ENCODE measurements at regions not wholly inside any gene's neighbourhood (a gene's known extent, or its start where the extent isn't known, plus 50 kb on each side); places are given as distances from the start of the nearest gene placed in this dataset.

DNA sequence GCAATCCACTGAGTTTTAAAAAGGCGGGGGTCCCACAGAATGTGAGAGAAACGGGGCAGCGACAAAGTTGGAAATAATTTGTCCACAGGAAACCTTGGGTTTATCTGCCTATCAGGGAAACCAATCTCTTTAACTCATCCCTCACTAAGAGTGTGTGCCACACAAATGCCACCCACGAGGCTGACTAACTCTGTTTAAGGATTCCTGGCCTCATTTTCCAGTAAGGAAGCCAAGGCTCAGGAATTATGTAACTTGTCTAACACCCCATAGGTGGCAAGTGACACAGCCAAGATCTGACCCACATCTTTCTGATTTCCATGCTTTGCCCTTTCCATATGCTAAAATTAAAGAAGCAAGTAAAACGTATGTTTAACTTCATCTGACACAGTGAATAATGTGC is 263.2 kb downstream of the CNTN3 start:
- DNase-seq (ENCODE audit: low read depth in 2 of 2) = no peak

DNA sequence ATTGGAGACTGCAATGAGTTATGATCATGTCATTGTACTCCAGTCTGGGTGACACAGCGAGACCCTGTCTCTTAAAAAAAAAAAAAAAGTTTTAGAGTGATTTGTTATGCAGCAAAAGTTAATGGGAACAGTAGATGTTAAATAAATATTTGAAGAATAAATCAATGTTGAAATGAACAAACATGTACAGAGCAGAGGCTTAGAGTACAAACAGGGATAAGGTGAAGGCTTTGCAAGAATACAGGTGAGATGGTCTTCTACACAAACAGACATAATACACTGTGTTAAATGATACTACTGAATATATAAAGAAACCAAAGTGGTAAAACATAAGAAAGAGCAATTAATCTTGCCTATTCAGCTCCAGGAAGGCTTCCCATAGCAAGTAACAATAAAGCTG is 265.4 kb downstream of the CNTN3 start:
- no peak for DNase-seq (ENCODE audit: low read depth in 2 of 2)

DNA sequence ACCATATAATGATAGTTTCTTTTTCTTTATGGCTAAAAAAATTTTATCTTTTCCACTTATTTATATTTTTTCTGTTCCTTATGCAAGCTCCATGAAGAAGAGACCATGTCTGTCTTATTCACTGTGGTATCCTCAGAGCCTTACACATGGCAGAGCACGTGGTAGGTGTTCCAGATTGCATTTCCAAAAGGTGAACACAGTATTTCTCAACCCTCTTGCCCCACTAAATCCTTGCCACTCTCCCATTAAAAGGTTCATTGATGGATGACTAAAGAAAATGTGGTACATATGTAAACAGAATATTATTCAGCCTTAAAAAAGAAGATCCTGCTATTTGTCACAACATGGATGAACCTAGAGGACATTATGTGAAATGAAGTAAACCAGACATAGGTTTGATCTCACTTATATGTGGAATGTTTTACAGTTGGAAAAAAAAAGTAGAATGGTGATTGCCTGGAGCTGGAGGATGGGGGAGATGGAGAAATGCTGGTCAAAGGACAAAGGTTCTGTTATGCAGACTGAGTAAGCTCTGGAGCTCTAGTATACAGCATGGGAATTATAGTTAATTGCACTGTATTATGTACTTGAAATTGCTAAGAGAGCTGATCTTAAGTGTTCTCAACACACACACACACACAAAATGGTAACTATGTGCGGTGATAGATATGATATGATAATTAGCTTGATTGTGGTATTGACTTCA is 266.7 kb downstream of the CNTN3 start:
- no peak for DNase-seq (ENCODE audit: low read depth in 2 of 2)

DNA sequence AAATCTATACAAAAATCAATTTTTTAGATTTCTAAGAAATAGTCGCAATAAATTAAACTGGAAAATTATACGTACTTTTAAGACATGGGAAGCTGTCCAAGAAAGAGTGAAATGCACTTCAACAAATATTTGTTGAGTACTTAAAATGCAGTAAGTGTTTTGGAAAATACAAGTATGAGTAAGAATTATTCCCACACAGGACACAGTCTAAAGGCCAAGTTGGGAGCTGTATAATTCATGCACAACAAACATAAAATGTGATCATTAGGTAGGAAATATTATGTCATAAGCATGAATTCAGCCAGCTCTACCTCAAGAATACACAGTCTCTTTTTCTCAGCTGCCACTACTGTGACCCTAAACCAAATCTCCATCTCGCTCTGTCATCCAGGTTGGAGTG is 267.6 kb downstream of the CNTN3 start:
- DNase-seq (ENCODE audit: low read depth in 2 of 2) = no peak

DNA sequence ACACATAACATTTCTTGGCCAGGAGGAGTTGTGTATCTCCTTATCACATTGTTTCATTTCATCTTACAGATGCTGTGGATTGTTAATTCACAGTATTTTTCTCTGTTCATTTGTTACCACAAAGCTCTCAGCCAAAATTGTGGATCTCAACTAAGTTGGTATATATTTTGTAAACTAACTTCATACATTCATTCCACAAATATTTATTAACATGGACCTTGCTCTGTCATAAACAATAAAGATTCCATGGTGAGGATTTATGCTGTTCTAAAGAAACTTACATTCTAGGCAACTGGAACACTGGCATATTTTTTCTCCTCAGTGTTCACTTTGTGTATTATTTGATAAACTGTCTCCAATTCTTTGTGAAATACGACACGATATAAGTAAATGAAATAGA is 268.8 kb downstream of the CNTN3 start:
- DNase-seq (ENCODE audit: low read depth in 2 of 2) = no peak

DNA sequence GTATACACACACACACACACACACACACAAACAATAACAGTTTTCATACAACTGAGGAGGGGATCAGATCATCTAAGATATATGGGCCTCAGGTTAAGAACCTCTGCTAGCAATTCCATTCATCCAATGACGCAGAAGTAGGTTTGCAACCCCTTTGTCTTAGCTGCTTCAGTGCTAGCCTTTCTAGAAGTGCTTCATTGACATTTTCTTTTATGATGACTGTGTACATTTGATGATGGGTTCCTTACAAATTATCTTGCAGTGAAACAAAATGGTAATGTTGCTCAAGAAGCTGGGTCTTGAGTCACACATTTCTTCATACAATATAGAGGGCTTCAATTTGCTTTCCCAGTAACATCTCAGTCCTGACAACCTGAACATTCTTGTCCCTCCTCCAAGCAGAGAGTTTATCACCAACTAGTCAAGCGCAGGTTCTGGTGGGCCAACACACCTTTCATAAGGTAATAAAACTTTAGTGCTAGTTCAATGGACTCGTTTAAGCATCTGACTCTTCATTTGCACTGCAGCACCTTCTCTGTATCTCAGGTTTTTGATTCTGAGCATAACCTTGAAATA is 269.5 kb downstream of the CNTN3 start:
- no peak for DNase-seq (ENCODE audit: low read depth in 2 of 2)

DNA sequence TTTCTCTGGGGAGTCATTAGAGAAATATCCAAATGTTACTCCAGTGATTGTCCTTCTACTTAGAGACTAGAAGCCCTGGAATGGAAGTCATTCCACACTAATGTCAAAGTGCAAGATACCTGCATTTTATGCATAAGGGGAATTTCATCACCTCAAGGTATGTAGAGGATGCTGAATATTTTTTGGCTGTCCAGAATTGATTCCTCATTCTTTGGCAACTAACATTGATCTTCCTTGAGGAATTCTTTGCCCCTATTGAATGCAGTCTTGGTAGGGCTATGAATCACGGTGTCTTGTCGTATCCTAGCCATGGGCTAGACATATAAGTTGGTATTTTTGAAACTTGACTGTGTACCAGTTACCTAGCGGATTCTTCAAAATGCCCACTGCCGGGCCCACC is 271.1 kb downstream of the CNTN3 start:
- no peak for DNase-seq (ENCODE audit: low read depth in 2 of 2)

DNA sequence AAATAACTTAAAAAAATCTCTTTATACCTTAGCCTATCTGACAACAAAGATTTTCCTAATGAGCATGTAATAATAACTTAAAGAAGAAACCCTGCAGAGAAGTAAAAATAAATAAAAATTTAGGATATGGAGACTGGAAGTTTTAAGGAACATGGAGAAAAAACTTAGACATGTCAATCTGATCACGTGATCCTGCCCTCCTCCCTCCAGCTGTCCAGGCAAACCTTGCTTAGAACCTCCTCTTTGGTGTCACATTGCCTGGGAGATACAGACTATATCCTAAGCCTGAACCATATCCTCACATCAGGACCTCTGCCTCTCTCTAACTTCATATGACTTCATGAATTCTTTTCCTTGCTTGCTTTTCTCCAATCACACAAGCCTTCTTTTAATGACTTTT is 275.5 kb downstream of the CNTN3 start:
- no peak for DNase-seq (ENCODE audit: low read depth in 2 of 2)

DNA sequence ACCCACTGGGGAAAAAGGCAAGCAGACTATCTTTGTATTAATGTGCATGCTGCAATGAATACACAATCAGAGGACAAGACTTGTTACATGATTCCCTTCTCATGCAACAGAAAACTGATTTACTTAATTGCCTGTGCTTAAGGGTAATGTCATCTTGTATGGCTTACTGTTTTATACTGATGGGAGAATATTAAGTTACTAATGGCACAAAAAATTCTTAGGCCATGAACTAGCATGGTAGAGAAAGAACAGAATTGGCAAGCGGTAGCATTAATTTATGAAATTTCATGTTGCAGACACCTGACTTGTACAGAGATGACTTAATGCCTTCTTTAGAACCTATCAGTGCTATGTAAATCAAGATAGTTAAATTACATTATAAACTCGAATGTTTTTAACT is 282.3 kb downstream of the CNTN3 start:
- DNase-seq (ENCODE audit: low read depth in 2 of 2) = no peak

DNA sequence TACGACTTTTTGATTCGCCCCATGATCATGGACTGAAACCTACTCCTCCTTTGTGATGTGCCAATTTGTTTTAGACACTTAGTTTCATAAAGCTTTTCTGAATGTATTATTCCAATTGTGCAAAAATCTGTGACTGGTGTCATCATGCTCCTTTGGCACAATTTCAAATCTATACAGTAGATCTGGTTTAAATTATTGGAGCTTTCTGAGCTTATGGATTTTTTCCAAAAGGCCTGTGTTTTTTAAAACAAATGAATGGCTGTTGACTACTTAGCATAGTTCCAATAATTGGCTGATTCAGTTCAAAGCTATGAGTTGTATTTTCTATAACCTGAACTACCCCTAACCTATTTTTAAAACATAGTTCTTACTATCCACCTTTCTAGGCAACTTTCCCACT is 282.7 kb downstream of the CNTN3 start:
- DNase-seq (ENCODE audit: low read depth in 2 of 2) = peak; percentile 53 to 67

DNA sequence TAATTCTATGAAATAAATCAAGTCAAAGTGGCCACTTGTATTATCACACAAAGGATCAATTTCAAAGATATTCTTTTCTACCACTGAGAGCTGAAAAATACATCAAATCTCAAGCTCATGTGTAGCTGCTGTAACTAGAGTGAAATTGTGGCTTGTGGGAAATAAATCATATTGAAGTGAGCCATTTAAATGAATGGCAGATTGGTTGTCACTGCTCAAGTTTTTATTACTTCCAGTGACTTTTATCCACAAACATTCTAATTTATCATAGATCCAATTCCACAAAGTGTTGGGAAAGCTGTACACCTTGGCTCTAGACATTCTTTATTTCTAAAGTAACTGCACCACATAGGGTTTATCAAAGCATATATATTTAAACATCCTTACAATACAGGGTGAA is 285.4 kb downstream of the CNTN3 start:
- no peak for DNase-seq (ENCODE audit: low read depth in 2 of 2)

DNA sequence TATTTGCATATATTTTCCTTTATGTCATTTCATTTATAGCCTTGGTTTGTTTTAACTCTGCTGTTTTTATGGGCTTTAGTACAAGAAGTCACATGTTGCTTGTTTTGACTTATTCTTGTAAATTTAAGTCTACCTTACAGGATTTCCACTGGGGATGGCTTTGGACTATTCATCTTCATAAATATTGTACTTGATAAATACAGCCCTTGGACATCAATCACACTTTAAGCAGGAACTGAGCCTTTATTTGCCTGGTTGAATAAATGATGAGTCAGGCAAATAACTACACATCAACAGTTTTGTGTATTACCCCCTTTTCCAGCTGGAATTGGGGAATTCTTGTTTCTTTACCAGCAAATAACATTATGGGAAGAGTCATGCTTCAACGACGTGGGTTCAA is 286.0 kb downstream of the CNTN3 start:
- no peak for DNase-seq (ENCODE audit: low read depth in 2 of 2)

DNA sequence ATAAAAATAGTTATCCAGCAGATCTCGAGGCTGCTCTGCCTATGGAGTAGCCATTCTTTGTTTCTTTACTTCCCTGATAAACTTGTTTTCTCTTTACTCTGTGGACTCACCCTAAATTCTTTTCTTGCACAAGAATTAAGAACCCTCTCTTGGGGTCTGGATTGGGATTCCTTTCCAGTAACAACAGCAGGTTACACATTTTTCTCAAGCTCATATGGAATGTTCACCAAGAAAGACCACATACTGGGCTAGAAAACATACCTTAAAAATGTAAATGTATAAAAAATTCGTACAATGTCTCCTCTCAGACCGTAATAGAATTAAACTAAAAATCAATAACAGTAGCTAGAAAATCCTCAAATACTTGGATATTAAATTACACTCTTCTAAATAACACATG is 299.2 kb downstream of the CNTN3 start:
- DNase-seq (ENCODE audit: low read depth in 2 of 2) = peak; percentile 13 to 21

DNA sequence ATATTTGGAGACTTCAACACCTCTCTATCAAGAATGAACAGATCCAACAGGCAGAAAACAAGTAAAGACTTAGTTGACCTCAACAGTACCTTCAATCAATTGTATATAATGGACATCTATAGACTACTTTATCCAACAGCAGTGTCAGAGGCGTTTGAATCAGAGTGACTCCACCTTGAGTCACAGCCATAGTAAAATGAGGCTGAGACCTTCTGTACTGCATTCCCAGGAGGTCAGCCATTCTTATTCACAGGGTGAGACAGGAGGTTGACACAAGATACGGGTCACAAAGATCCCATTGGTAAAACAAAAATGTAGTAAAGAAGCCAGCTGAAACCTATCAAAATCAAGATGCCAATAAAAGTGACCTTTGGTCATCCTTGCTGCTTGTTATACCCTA is 299.8 kb downstream of the CNTN3 start:
- no peak for DNase-seq (ENCODE audit: low read depth in 2 of 2)

DNA sequence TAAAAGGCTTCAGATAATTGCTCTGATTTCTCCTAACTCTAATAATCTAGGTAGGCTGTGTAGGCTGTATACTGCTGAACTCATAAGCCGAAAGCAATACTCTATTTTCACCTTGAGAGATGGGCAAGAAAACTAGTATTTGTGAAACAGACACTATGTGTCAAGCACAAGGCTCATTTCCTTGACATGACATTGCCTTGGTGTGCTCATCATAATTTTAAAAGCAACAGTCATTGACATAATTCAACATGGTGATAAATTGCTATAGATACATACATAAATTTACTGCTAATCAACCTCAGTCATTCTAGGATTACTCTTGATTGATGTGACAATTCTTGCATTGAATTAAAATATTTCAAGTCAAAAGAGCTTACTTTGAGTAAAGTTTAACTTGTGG is 304.7 kb downstream of the CNTN3 start:
- DNase-seq (ENCODE audit: low read depth in 2 of 2) = no peak

DNA sequence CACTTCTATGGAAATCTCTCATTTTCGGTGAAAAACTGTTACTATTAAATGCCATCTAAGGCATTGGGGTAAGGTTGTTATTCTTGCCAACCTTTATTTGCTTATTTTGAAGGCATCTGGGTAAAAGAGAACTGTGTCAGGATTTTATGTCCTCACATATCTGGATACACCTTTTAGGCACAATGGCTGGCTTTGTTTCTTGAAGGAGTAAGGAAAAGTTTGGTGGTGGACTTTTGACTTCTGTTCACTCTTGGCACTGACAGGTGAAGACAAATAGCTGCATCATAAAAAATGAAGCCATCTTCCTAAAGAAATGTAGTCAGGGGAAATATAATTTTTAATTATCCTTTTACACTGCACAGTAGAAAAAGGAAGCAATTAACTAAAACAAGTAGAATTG is 310.0 kb downstream of the CNTN3 start:
- no peak for DNase-seq (ENCODE audit: low read depth in 2 of 2)

DNA sequence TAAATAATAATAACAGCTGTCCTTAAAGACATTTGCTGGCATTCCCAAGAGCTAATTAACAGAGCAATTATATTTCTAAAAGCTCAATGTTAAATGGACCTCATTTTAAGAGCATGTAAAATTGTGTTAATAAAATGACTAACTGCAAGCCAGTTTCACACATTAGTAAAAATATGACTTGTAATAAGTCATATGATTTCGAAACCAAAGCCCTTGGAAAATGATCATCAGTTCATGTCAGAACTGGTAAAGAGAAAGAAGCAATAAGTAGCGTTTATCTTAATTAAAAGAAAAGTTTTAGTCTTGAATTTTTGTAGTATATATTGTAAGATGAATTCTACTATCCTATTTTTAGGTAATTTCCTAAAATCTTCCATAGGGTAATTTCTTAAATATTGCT is 310.7 kb downstream of the CNTN3 start:
- no peak for DNase-seq (ENCODE audit: low read depth in 2 of 2)

DNA sequence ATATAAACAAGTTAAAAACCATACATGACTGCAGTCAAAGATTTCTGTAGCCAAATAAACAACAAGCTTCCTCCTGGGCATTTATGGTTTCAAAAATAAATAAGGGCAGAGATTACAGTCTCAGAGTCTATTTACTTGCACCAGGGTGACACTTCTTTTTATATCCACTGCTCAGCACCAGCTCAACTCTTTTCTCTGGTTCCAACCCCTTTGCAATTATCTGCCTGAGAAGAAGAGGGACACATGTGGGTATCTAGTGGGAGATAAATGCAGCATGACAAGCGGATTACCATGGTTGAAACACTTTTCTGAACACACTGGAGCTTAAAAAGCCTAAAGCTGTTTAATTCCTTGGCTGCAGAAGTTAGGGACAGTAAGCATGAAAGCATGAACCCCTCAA is 311.5 kb downstream of the CNTN3 start:
- DNase-seq (ENCODE audit: low read depth in 2 of 2) = no peak

DNA sequence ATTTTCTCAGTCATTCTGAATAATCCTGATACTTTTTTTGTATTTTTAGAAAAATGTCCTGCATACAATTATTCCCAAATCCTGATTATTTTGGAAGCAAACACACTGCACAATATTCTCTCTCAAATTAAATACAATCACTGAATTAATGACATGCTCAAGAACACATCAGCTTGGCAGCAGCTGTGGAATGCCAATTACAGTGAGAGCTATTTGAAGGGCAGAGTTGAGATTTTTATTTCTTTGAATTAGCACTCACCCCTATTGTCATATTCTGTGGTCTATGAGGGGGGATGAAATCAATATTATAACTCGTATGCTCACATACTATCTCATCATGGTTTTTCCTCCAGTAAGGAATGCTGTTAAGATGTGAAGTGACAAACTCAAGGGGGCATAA is 312.2 kb downstream of the CNTN3 start:
- no peak for DNase-seq (ENCODE audit: low read depth in 2 of 2)

DNA sequence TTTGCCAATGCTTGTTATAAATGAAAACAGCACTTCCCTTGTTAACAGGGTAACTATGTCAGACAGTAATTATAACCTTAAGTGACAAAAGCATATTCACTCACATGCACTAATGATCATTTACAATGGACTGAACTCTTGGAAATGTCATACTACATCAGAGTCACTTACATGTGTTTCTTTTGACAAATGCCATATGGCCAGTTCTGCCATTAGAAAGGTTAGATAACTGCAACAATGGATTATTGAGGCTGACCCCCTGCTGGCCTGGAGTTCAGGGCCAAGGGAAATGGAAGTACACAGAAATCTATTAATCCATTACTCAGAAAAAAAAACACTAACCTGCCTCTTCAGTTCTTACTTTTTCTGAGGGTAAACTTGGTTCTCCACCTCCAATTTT is 313.4 kb downstream of the CNTN3 start:
- no peak for DNase-seq (ENCODE audit: low read depth in 2 of 2)

DNA sequence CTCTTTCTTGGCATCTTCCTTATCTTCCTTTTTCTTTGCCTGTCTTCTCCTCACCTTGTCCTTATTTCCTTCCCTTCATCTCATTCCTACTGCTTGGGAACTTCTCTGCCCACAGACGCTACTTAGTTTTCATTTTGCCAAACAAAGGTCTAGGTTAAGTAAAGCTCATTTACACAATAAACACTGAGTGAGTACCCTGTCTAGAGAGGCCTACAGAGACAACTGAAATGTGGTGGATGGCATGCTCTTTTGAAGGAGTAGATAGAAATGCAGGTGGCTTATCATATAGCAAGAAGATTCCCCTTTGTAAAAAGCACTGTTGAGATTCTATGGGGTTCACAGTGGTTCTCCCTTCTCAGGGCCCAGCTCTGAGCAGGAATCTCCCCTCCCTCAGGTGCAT is 319.0 kb downstream of the CNTN3 start:
- no peak for DNase-seq (ENCODE audit: low read depth in 2 of 2)

DNA sequence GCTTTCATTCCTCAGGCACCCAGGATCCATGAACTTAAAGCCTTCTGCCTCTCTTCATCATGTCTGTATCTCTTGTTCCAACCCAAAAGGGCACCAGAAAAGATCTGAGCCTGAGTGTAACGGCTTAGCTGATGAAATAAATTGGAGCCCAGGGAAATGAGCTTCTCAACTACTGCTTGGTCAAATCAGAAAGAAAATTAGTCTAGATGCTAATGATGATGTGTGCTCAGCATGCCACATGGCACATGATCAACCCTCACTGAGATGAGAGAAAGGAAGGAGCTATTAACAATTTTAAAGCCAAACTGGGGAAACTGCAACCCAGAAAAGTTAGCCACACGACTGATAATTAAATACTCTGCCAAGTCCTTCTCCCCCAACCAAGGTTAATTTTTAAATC is 325.7 kb downstream of the CNTN3 start:
- no peak for DNase-seq (ENCODE audit: low read depth in 2 of 2)

DNA sequence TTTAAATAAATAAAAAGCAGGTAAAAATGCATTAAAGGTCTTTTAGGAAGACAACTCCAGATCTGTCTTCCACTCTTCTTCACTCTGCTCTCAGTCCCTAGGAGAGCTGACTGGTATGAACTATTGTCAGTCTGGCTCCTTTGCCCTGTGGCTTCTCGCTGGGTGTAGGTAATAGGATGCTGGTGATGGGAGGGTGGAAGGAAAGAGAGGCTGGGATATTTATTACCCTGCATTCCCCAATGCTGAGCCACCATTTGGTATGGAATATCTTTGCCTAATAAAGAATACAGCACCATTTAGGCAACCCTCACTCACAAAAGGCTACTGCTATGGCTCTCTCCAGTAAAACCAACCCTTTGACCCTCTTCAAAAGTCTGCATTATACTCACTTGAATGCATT is 326.9 kb downstream of the CNTN3 start:
- no peak for DNase-seq (ENCODE audit: low read depth in 2 of 2)

DNA sequence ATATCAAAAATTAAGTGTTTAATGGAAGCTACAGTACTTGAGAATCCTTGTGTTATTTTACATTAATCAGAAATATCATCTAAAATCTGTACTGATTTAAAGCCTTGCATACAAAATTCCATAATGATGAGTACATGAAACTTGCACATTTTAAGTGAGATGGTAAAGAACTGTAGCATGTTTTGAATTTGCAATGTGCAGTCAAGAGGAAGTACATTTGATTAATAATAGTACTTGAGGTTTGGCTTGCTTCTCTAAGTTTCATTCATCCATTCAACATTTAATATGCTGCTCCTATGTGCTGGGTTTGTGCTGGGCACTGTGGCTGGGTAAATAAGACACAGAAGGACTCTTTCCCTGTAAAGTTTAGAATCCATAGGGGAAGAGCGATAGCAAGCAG is 332.3 kb downstream of the CNTN3 start:
- peak; percentile 32 to 48 for DNase-seq (ENCODE audit: low read depth in 2 of 2)

Data from fibroblast of skin of left biceps (primary cell).